NCI-H1092 treated with DMSO at 0.1 percent for 48 hours (cell line): ENCODE measurements at regions not wholly inside any gene's neighbourhood (a gene's known extent, or its start where the extent isn't known, plus 50 kb on each side); places are given as distances from the start of the nearest gene placed in this dataset.
A peak's percentile ranks its signal among the peaks of the same experiment; 100 is the strongest.
"Not testable (repeated sequence)": the region's sequence is repeated elsewhere in the genome, so short reads cannot be mapped to it uniquely, and the experiment has no call there.

ENCODE experiments used
- DNase-seq: peaks from one replicate; lab custom pipeline; 2025; lab: John Stamatoyannopoulos, UW

DNA sequence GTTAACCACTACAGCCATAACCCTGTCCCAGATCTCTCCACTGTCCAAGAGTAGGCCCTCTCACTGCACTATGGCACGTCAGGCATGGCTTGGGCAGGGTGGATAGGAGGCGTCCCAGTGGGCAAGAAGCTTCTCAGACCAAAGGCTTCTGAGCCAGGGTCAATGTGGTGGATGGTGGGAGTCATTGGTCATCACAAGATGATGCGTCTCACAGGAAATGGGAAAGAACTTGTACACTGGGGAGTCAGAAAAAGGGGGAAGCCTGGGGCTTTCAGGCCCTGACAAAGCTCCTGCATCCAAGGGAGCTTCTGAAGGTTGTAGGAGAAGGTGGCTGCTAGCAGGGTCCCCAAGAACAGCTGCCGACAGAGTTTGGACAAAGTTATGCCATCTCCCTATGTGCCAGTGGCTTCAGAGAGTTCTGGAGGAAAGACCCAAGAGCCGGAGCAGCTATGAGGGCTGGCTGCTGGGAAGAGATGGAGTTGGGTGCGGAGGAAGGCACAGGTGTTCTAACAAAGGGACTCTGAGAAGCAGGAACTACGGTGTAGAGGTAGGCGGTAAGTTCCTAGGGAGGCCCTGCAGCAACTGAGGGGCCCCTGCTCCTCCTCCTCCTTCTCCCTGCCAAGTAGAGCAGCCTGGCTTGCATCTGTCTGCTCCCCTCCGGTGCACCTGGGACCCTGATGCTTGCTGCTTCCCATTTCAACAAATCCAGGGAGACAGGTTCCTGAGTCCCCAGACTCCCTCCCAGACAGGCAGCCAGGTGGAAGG is 81.1 kb downstream of the ARL6IP4 start:
- DNase-seq: no peak

DNA sequence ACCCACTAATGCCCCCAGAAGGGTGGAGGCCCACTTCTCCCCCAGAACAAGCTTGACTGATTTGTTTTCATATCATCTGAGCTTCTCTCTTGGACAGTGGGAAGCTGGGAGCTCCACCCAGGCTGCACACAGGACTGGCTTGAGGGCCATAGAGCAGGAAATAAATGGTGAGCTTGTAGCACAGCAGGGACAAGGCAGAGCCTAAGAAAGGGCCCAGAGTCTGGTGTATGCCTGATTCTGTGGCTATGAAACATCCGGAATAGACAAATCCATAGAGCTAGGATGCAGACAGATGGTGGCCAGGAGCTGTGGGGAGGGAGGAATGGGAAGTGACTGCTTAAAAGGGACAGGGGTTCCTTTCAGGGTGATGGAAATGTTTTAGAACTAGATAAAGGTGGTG is 79.0 kb downstream of the ARL6IP4 start:
- no peak for DNase-seq

DNA sequence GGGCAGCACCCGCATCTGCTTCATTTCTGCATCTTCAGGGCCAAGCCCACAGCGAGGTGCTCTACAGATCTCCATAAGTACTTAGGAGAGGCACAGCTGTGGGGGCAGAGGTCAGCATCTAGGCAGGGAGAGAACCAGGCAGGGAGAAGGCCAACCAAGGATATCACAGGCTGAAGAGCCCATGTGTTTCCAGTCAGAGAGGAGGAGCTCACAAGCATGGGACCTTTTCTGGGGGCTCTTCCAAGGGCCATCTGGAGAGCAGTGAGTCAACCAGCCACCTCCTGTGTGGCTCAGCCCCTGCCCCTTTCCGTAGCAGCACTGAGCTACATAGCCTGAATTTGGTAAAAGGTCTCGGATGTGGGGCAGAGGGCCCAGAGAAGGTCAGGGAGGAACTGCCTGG is 78.5 kb downstream of the ARL6IP4 start:
- DNase-seq: no peak

DNA sequence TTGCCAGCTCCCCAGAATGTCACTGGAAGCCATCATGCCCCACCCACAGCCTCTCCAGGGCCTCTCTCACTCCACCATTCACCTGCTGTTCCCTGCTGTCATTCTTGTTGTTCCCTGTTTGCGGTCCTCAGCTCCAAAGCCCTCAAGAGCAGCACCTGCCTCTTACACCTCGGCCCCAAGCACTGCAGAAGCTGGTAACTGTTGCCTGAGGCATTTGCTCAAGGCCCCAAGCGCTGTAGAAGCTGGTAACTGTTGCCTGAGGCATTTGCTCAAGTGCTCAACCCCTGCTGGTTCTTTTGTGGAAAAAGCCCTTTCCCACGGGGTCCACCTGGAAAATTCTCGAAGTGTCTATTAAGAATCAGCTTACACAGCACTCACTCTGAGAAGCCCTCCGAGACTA is 78.0 kb downstream of the ARL6IP4 start:
- DNase-seq: peak; percentile 62

DNA sequence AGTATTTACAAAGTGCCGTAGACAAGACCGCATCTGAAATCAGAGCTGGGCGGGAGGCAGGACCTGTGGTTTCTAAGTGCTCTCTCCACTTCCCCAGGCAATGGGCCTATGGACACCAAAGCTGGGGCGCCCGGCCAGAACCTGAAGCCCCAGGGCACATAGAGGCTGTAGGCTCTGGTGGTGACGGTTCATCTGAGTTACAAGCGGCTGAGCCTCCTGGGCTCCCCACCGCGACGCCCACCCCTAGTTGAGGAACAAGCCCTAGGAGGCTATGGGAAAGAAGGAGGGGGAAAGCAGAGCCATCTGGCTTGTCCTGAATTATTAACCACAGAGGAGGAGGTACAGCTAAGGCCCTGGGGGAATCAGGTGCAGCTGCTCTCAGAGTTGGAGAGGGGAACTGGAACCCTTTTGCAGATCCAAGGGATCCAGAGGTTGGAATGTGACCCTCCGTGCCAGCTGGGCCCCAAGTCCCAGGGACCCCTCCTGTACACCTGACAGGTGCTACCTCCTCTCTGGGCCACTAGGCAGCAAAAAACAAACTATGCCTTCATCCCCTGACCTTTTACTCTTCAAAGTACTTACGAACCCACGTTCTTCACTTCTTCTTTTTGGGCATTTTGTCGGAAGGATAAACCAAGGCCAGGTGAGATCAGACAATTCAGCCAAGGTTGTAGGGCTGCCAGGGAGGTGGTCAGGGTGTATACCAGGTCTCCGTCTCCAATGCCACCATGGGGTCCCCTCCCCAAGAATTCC is 77.2 kb downstream of the ARL6IP4 start:
- DNase-seq: peak; percentile 32

DNA sequence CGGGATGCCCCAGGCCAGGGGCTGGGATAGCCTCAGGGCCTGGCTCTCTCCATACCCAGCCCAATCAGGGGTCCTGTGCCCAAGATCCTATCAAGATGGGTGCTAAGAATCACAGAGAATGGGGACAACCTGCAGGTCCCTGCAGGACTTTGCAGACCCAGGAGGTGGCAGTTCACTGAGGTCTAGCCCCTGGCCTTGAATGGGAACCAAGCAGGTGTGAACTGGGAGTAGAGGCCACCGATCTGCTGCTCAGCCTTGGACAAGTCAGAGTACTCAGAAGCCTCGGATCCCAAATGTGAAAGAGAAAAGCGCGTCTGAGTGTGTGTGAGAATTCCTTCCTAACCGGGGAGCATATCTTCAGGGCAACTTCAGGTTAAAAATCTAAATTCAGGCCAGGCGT is 76.2 kb downstream of the ARL6IP4 start:
- DNase-seq: no peak

DNA sequence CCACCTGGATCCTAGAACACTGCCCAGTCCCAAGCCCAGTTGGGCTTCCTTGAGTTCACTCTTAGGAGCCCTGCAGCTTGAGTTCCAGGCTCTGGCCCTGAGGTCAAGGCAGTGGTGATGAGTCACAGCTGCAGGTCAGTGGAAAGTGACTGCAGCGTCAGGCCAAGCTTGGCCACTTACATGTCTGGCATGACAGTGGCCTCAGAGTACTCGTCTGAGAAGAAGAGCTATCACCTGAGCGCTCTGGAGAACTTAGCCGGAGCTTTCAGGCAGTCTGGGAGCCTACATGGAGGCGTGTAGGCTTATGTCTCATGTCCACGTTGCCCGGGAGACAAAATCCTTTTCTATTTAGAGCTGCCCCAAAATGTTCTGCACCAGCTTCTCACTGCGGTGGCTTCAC is 75.6 kb downstream of the ARL6IP4 start:
- no peak for DNase-seq

DNA sequence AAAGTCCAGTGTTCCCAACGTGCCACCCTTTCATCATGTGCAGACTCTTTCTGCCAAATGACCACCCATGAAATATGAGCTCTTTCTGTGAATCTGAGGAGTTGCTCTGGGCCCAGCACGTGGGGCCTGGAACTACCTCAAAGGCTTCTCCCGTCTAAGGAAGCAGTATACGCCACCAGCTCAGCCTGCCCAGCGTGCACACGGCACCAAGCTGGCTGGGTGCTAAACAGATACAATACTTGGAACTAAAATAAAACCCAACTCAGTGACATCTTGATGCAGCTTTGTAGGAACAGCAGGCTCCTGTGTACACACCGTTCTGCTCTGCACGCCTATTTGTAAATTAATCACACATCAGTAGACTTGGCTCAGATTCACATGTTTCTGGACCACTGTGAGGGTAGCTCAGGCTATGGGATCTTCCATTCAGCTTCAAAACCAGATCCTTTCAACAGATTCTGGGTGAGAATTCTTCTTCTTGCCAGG is 74.8 kb downstream of the ARL6IP4 start:
- peak; percentile 78 for DNase-seq

DNA sequence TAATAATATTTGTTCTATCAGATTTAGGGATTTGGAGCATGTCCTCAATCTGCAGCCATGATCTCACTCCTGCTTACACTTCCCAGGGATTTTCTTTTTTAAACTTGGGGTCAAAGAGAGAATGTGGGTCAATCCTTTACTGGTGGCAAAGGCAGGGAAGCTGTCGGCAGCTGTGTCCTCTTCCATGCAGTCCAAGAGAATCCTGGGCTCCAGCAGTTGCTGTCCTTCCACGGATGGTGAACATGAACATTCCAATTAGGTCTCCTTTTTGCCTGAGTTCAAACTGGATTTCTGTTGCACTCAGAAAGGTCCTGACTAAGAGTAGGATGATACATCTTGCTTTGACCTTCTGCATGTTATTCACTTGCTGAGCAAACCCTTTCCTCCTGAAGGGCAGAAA is 73.9 kb downstream of the ARL6IP4 start:
- DNase-seq: no peak

DNA sequence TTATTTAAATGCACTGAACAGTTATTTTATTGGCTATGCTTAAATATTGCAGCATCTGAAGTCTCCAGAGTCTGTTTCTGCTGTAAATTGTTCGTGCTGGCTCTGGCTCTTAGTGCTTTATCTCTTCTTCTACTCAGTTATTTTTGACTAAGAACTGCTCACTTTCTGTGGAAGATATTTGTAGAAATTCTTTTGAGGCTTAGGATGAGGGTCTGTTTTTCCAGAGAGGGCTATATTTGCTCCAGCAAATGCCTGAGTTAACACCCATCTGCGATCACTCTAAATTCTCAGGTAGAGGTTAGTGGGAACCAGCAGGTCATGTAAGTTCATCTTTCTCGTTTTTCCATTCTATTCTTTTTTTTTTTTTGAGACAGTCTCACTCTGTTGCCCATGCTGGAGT is 71.1 kb downstream of the ARL6IP4 start:
- no peak for DNase-seq

DNA sequence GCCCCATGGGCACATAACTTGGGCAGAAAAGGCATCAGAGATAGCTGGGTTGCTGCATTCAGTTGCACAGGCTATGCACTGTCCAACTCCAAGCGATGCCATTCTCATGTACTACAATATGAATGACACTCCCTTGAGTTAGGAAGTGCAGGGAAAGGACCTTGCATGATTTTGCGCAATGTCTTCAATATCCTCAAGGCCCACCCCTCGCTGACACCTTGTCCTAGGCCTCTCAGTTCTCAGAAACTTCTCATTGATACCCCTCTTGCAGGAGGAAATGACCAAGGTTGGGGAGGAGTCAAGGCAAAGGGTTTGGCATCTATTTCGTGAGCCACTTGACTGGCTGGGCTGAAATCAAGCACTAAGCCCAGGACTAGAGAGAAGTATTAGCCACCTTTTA is 70.4 kb downstream of the ARL6IP4 start:
- no peak for DNase-seq

DNA sequence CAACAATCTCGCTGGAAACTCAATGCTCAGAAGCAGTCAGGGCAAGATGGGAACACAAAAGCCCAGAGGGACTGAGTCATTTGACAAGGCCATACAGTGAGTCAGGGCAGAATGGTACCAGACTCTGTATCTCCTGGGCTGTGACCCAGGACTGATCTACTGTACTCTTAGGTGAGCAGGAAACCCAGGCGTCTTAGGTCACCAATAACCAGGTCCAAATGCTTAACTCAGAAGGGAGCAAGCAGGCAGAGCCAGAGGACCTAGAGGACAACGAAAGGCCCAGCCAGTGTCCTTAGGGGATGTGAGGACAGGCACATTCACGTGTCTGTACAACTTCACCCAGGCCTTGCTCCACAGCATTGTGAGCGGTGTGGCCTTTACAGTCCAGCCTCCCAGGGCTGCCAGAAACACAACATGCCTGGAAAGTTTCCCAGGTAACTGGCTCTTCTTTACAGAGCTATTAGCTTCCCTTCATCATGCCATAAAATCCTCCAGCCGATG is 69.9 kb downstream of the ARL6IP4 start:
- no peak for DNase-seq

DNA sequence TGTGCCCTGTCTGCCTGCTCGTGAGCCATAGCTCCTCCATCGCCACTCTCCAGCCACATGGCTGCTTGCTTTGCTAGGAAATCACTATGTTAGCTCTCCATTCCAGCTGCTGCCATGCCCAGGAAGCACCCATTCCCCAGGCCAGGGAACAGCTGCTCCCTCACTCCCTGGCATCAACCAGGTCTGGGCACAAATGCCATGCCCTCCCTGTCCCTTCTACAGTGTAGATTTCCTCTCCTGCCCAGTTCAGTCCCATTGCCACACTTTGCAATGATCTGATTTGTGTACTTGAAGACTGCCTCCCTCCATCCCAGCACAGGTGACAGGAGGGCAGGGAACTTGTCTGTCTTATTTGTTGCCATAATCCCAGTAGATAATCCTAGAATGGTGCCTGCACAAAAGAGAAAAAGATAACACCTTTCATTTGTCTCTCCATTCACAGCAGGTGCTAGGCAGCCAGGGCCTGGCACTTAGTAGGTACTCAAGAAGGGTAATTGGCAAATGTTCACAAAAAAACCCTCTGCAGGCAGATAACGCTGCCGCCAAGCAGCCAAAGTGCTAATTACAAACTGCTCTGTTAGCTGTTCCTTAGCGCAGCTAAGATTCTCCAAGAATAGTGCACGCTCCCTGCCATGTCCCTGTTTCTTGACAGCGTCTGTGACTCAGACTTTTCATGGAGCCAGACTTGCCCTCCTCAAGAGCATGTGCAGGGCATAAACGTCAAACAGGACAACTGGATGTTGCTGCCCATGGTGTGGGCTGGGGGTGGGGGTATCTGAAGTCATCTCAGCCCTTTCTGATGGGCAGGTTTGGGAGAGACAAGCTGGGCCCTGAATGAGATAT is 69.1 kb downstream of the ARL6IP4 start:
- DNase-seq: no peak

DNA sequence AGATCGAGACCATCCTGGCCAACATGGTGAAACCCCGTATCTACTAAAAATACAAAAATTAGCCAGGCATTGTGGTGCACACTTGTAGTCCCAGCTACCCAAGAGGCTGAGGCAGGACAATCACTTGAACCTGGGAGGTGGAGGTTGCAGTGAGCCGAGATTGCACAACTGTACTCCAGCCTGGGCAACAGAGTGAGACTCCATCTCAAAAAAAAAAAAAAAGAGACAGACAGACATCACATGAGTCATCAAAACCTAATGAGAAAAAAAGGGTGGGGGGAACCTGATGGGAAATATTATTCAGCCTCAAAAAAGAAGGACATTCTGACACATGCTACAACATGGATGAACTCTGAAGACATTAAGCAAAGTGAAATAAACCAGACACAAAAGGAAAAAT is 67.4 kb downstream of the ARL6IP4 start:
- not testable (repeated sequence) for DNase-seq

DNA sequence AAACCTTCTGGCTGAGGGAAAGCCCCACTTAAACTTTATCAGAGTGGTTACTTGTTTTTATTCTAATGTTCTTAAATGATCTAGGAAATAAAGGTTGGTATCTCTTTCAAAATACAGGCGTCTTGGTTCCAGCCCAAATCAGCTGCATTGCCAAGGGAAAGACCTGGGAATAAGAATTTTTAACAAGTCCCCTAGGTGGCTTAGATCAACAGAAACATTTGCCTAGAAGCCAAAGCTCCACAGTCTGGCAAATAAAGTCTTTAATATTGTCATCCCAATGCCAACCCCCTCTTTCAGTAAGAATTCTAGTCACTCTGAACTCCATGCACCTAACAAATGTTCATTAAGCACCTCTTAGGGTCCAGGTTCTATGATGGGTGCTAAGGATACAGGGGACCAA is 66.8 kb downstream of the ARL6IP4 start:
- no peak for DNase-seq

DNA sequence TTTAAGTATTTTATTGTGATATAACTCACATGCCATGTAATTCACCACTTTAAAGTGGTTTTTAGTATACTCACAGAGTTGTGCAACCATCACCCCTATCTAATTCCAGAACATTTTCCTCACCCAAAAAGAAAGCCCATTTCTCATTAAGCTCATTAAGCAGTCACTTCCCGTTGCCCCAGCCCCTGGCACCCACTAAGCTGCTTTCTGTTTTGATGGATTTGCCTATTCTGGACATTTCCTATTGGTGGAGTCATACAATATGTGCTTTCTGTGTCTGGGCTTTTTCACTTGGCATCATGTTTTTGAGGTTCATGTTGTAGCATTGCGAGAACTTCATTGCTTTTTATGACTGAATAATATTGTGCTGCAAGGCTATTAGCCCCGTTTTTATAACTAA is 66.0 kb downstream of the ARL6IP4 start:
- no peak for DNase-seq

DNA sequence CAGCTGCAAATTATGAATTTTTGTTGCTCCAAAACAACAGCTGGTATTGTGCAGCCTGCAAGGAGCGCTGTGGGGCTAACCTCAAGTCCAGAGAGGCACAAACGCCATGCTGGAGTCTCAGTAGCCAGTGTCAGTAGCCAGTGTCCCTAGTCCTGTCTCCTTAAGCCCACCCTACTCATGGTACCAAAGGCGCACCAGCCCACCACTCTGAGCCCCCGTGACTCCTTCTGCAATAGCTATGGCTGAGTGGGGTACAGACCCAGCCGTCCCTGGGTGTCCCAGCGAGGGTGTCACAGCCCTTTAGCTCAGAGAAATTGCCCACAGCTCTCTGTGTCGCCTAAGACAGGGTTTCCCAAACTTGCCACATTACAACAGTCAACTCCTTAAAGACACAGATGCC is 65.2 kb downstream of the ARL6IP4 start:
- no peak for DNase-seq

DNA sequence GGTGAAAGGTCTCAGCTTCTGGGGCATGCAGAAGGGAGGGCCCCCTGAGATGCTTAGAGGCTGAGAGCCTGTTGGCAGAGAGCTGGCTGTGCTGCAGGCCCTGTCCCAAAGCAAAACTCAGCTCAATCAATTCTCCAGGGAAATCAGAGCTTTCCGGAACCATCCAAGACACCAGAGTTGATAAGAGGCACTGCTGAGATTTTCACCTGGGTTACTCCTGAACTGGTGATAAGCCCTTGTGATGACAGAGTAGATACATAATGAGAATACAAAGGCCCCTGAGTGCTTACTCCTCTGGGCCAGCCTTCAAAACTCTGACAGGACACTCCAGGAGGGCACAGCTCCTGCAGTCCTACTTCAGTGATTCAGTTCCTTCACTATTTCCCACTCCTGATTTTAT is 63.9 kb downstream of the ARL6IP4 start:
- DNase-seq: no peak

DNA sequence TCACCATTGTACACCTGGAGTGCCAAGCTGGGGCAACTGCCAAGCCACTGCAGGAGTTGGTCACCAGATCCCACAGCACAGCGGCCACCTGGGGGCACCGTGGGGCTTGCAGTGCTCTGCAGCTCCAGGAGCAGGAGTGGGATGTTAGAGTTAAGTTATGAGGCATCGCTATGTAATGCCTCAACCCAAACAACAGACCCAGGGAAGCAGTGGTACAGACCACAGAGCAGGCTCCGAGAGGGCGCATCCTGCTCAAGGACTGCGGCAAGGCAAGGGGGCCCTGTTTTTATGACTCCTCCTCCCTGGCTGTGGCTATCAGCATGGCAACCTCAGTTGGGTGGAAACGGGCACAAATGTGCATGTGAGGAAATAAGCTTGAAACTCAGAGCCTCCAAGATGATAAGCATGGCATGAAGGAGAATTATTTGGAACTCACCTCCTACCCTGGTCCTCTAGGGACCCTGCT is 63.1 kb downstream of the ARL6IP4 start:
- DNase-seq: peak; percentile 19

DNA sequence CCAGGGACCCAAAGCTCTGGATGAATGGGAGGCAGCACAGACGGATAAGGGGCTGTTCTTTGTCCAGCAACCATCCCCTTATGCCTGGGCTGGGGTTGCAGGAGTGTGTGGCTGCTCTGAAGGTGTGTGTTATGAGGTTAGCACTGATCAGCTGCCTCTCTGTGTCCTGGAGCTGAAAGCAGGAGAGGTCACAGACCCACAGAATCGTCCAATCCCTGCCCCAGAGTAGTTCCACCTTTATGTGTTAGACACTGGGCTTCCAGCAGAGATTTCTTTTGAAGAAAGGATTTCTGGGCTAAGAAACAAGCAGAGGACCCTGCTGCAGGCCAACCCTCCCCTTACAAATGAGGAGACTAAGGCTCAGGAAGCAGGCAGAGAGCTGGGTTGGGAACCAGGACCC is 62.4 kb downstream of the ARL6IP4 start:
- DNase-seq: no peak

DNA sequence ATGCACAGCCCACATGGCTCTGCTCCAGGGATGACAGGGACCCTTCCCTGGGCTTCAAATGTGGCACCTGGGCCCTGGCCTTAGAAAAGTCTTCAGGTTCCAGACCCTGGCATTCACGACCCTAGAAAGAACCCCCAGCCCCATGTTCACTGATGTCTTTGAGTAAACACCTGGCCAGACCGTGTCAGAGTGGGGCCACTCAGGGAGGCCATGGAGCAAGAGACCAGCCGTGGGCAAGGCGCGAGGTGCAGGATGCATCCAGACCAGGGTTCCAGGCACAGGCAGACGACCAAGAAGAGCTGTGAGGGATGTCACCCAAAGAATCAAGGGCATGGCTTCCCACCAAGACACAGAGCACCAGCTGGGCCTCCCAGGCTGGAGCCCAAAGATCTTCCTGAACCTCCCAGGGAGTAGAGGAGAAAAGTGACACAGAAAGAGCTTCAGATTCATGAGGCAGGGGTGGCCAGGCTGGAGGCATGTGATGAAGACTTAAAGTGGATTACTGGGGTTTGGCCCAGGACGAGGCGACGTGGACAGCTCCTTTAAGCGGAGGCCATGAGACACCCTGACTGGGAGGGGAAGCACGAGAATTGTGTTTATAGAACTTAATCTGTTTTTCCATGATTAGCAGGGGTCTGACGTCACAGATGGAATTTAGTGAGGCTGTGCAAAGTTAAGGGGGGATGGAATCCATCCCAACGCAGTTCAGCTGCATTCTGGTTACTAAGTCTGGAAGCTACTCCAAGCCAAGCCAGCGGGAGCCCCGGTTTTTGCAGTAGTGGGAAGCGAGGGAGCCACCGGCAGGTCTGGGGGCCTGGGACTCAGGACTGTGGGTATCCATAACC is 61.6 kb downstream of the ARL6IP4 start:
- DNase-seq: no peak
